Memory B cell (primary cell): ENCODE measurements at regions not wholly inside any gene's neighbourhood (a gene's known extent, or its start where the extent isn't known, plus 50 kb on each side); places are given as distances from the start of the nearest gene placed in this dataset.

Source experiments
- ATAC-seq: fragments of 150-1000 bp; cut with Tn5 transposase; 2 replicates; pipeline ENCODE4 v1.10.0; 2021; ENCODE audit warnings: low read depth, mild to moderate bottlenecking, moderate library complexity
- DNase-seq, 2 donors: peaks; one replicate each; pipeline ENCODE4 v3.0.0; 2022; ENCODE audit warnings: low spot score in 2 of 2
- H3K27ac Mint-ChIP-seq: one replicate; pipeline ENCODE4 v1.8.0; 2022; ENCODE audit warnings: mild to moderate bottlenecking, moderate library complexity, mixed read lengths
- H3K27me3 Mint-ChIP-seq: one replicate; pipeline ENCODE4 v1.8.0; 2022; ENCODE audit warnings: mixed read lengths
- H3K36me3 Mint-ChIP-seq: one replicate; pipeline ENCODE4 v1.8.0; 2022; ENCODE audit warnings: mild to moderate bottlenecking, mixed read lengths
- H3K4me1 Mint-ChIP-seq: one replicate; pipeline ENCODE4 v1.8.0; 2022; ENCODE audit warnings: mixed read lengths
- H3K4me3 Mint-ChIP-seq: one replicate; pipeline ENCODE4 v1.8.0; 2022; ENCODE audit warnings: mild to moderate bottlenecking, moderate library complexity, mixed read lengths
- H3K9me3 Mint-ChIP-seq: one replicate; pipeline ENCODE4 v1.8.0; 2022; ENCODE audit warnings: mixed read lengths

- Mint-ChIP-seq H3K4me1 (no peaks in the 10 kb centered on the region), H3K4me3 (no peak overlapping the region)
Observed at GRCh38 chr2:123179526-123179925, 845.6 kb upstream of the CNTNAP5 start.

GRCh38 chr2:123195957-123196356, 829.1 kb upstream of the CNTNAP5 start:
- no peak overlapping the region for H3K27ac Mint-ChIP-seq
- ATAC-seq (no peak), DNase-seq (no peak)
- no peaks in the 10 kb centered on the region for H3K36me3 Mint-ChIP-seq
- H3K27me3 Mint-ChIP-seq: no peaks in the 10 kb centered on the region
- no peaks in the 10 kb centered on the region for H3K4me1 Mint-ChIP-seq
- H3K4me3 Mint-ChIP-seq: no peak overlapping the region
- peaks cover 8% of the 10 kb centered on the region for H3K9me3 Mint-ChIP-seq

More at GRCh38 chr2:123179526-123179925, 845.6 kb upstream of the CNTNAP5 start:
- no peak overlapping the region for H3K27ac Mint-ChIP-seq
- ATAC-seq (no peak), DNase-seq (no peak)
- no peaks in the 10 kb centered on the region for H3K36me3 Mint-ChIP-seq
- peaks cover 13% of the 10 kb centered on the region for H3K9me3 Mint-ChIP-seq
- H3K27me3 Mint-ChIP-seq: no peaks in the 10 kb centered on the region

- no peaks in the 10 kb centered on the region for H3K4me1 Mint-ChIP-seq
- ATAC-seq (no peak), DNase-seq (no peak)
- H3K4me3 Mint-ChIP-seq: no peak overlapping the region
- no peaks in the 10 kb centered on the region for H3K36me3 Mint-ChIP-seq
- H3K9me3 Mint-ChIP-seq: peaks cover 13% of the 10 kb centered on the region
- no peaks in the 10 kb centered on the region for H3K27me3 Mint-ChIP-seq
- no peak overlapping the region for H3K27ac Mint-ChIP-seq
Observed at GRCh38 chr2:123200035-123200434, 825.1 kb upstream of the CNTNAP5 start.

- H3K27me3 Mint-ChIP-seq: no peaks in the 10 kb centered on the region
- no peak overlapping the region for H3K27ac Mint-ChIP-seq
- no peaks in the 10 kb centered on the region for H3K36me3 Mint-ChIP-seq
- peaks cover 6% of the 10 kb centered on the region for H3K9me3 Mint-ChIP-seq
- no peaks in the 10 kb centered on the region for H3K4me1 Mint-ChIP-seq
- H3K4me3 Mint-ChIP-seq: no peak overlapping the region
- ATAC-seq (no peak), DNase-seq (no peak)
Observed at GRCh38 chr2:123207245-123207644, 817.8 kb upstream of the CNTNAP5 start.

DNA sequence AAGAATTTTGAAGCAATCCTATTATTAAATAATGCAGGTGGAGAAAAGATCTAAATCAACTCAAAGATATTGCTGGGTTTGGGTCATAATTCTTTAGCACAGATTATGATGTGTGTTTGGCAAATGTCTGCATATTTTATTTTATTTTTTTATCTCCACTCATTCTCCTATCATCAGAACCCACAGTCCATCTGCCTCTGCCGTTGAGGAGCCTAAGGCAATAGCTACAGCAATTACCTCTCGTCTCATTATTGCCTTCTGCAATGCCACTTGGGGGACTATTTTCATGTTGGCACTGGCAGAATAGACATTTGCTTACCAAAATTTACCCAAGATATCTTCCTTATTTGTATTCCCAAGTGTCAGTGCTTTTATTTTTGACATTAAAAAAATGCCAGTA, 815.9 kb upstream of the CNTNAP5 start:
- no peak for DNase-seq
- Mint-ChIP-seq H3K4me1 (no peaks in the 10 kb centered on the region), H3K4me3 (no peak overlapping the region), H3K36me3 (no peaks in the 10 kb centered on the region), H3K9me3 (peaks cover 1% of the 10 kb centered on the region), H3K27me3 (no peaks in the 10 kb centered on the region), H3K27ac (no peak overlapping the region)
- no peak for ATAC-seq

DNA sequence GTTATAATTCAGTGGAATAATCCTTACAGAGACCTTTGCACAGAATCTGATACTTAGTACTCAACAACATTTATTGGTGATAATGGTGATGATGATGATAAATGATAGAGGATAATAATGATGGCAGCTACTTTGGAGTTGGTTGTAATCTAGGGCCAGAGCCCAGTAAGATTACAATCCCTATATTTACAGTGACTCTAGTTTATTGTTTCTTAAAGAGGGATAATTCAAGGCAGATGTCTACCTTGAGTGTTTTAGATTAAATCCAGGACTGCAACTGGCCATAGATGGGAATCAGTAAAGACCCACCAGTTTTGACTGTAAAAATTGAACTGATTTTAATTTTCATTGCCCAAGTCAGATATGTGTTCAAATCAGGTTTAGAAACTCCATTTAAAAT, 813.9 kb upstream of the CNTNAP5 start:
- H3K4me3 Mint-ChIP-seq: no peak overlapping the region
- no peaks in the 10 kb centered on the region for H3K27me3 Mint-ChIP-seq
- no peaks in the 10 kb centered on the region for H3K4me1 Mint-ChIP-seq
- no peaks in the 10 kb centered on the region for H3K9me3 Mint-ChIP-seq
- ATAC-seq (no peak), DNase-seq (no peak)
- H3K27ac Mint-ChIP-seq: no peak overlapping the region
- no peaks in the 10 kb centered on the region for H3K36me3 Mint-ChIP-seq

DNA sequence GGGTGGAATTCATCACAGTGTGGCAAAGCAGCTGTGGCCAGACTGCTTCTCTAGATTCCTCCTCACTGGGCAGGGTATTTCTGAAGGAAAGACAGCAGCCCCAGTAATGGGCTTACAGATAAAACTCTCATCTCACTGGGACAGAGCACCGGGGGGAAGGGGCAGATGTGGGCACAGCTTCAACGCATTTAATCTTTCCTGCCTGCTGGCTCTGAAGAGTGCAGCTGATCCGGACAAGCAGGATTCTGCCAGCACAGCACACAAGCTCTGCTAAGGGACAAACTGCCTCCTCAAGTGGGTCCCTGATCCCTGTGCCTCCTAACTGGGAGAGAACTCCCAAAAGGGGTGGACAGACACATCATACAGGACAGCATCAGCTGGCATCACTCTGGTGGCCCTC, 779.9 kb upstream of the CNTNAP5 start:
- ATAC-seq (no peak), DNase-seq (no peak)
- H3K27ac Mint-ChIP-seq: no peak overlapping the region
- peaks cover 12% of the 10 kb centered on the region for H3K9me3 Mint-ChIP-seq
- peaks cover 1% of the 10 kb centered on the region for H3K36me3 Mint-ChIP-seq
- H3K4me1 Mint-ChIP-seq: no peaks in the 10 kb centered on the region
- no peaks in the 10 kb centered on the region for H3K27me3 Mint-ChIP-seq
- H3K4me3 Mint-ChIP-seq: no peak overlapping the region

DNA sequence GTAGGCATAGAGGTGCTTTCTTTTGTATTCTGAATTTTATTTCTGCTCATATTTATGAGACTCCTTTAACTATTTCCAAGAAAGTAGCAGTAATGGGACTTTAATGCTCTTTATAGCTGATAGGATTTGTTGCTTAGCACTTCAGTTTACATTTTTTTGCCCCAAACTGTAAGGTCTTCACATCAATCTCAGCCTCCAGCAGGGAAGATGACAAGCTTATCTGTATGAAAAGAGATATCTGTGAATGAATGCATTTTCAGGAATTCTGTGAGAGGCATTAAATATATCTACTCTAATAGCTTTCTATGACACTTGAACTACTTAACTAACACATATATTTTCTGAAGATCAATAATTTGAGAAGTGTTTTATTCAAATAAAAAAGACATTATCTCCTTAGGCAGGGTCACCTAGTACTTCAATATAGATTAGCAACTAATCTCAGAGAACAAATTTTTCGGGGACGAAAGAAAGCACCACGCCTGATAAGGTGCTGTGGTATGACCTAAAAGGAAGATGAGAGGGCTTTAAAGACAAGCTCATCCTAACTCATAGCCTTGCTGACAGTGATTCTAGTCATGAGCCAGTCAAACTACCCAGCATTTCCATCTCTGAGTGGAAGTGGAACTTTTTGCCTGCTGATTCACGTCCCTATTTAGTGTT, 766.1 kb upstream of the CNTNAP5 start:
- peaks cover 2% of the 10 kb centered on the region for H3K9me3 Mint-ChIP-seq
- no peak overlapping the region for H3K27ac Mint-ChIP-seq
- H3K27me3 Mint-ChIP-seq: no peaks in the 10 kb centered on the region
- H3K4me1 Mint-ChIP-seq: no peaks in the 10 kb centered on the region
- H3K36me3 Mint-ChIP-seq: no peaks in the 10 kb centered on the region
- DNase-seq (no peak), ATAC-seq (no peak)
- no peak overlapping the region for H3K4me3 Mint-ChIP-seq

DNA sequence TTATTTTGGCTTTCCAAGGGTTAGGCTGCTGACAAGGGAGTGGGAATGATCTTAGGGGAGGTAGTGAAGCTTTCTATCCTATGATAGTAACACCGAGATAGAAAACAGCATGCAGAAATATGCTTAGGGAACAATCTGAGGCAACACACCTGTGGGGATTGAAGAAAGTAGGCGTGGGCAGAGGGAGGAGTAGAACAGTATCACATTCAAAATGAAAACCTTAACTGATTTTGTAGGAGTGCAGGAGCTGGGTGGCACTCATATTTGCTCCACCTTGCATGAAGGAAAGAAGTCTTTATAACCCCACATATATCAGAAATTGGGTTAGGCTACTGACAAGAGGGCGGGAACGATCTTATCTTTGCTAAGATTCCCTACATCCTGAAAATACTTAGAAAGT, 762.2 kb upstream of the CNTNAP5 start:
- no peak overlapping the region for H3K4me3 Mint-ChIP-seq
- no peaks in the 10 kb centered on the region for H3K4me1 Mint-ChIP-seq
- peaks cover 2% of the 10 kb centered on the region for H3K9me3 Mint-ChIP-seq
- H3K27ac Mint-ChIP-seq: no peak overlapping the region
- ATAC-seq (no peak), DNase-seq (no peak)
- no peaks in the 10 kb centered on the region for H3K36me3 Mint-ChIP-seq
- no peaks in the 10 kb centered on the region for H3K27me3 Mint-ChIP-seq

DNA sequence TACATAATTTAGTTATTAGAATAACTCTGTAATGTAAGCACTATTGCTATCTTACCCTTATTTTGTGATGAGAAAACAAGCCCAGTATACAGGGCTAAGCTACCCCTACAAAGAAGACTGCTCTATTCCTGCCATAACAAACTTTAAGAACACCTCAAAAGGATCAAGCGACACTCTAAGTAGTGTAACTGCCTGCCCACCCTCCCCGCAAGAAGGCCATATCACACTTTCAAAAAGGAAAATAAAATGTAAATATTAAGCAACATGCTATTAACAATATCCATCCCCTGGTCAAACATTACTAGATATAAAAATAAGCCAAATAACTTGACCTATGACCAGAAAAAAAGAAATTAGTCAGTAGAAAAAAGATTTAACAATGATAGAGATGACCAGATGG, 741.7 kb upstream of the CNTNAP5 start:
- peaks cover 9% of the 10 kb centered on the region for H3K9me3 Mint-ChIP-seq
- no peaks in the 10 kb centered on the region for H3K27me3 Mint-ChIP-seq
- no peak overlapping the region for H3K27ac Mint-ChIP-seq
- no peak overlapping the region for H3K4me3 Mint-ChIP-seq
- H3K36me3 Mint-ChIP-seq: no peaks in the 10 kb centered on the region
- H3K4me1 Mint-ChIP-seq: no peaks in the 10 kb centered on the region
- no peak for DNase-seq
- ATAC-seq: no peak

DNA sequence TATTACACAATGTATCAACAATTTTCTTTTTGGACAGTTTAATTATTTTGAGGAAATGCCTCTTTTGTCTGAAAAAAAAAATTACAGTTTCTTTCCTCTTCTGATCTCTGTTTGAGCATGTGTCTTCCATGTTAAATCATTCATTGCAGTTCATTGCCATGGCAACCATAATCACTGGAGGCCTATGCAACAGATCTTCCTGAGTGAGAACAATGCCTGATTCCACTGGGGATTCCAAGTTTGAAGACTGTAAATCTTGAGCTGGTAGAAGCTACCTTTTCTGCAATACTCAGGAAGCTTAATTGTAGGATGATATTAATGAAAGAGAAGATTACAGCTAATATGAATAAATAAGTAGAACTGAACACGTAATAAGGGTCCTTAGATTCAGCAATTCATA, 721.4 kb upstream of the CNTNAP5 start:
- H3K4me1 Mint-ChIP-seq: no peaks in the 10 kb centered on the region
- no peak overlapping the region for H3K4me3 Mint-ChIP-seq
- H3K27ac Mint-ChIP-seq: no peak overlapping the region
- ATAC-seq (no peak), DNase-seq (no peak)
- H3K9me3 Mint-ChIP-seq: peaks cover 2% of the 10 kb centered on the region
- H3K27me3 Mint-ChIP-seq: no peaks in the 10 kb centered on the region
- H3K36me3 Mint-ChIP-seq: no peaks in the 10 kb centered on the region
